ENCODE measurements at regions not wholly inside any gene's neighbourhood (a gene's known extent, or its start where the extent isn't known, plus 50 kb on each side); places are given as distances from the start of the nearest gene placed in this dataset.

- TF ChIP-seq CTCF (IDR thresholded peaks at IDR 0.05) (no peak), EP300 (IDR thresholded peaks at IDR 0.05) (no peak), POLR2AphosphoS5 (IDR thresholded peaks at IDR 0.05) (no peak)
Observed at GRCh38 chr6:22666021-22666420, 96.7 kb downstream of the HDGFL1 start.

Data from esophagus muscularis mucosa (tissue), 4 donors.